ENCODE measurements at regions not wholly inside any gene's neighbourhood (a gene's known extent, or its start where the extent isn't known, plus 50 kb on each side); places are given as distances from the start of the nearest gene placed in this dataset.

- TF ChIP-seq POLR2AphosphoS5 (IDR thresholded peaks at IDR 0.05; ENCODE audit: low read depth, low read length) (no peak), CTCF (IDR thresholded peaks at IDR 0.05) (no peak)
These were observed 150.2 kb upstream of the GATA6 start for GRCh38 chr18:22019193-22019592.

All from Panc1 (cell line).